ENCODE measurements at regions not wholly inside any gene's neighbourhood (a gene's known extent, or its start where the extent isn't known, plus 50 kb on each side); places are given as distances from the start of the nearest gene placed in this dataset.
A peak's percentile ranks its signal among the peaks of the same experiment; 100 is the strongest.

DNA sequence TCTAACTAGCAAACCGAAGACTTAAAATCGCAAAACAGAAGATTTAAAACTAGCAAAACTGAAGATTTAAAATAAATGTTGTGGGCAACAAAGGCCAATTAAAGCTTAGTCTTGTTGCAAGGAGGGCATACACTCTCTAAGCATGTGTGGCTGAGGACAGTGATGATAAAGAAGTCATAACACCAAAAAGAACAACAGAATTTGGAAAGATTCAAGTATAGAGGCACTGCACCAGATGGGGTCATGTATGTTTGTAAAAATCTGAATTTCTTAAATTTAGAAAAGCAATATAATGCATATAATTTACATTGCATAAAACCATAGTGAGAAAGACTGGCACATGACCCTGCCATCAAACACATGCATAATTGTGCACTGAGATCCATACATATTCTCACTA is 743.8 kb downstream of the TAF11L14 start:
- DNase-seq (ENCODE audit: low read depth), result no peak
- H3K27me3 ChIP-seq (ENCODE audit: control insufficient read depth, insufficient read depth, low read length), result no peaks in the 10 kb centered on the region
- H3K4me3 ChIP-seq (ENCODE audit: low read depth, low read length), result no peak overlapping the region
- no peak for TF ChIP-seq CTCF (IDR thresholded peaks at IDR 0.05; ENCODE audit: insufficient read depth, low read length, poor library complexity, severe bottlenecking)
- H3K36me3 ChIP-seq (ENCODE audit: control insufficient read depth, insufficient read depth, low read length), result no peaks in the 10 kb centered on the region

GRCh38 chr5:18379189-18379588 is 744.9 kb downstream of the TAF11L14 start:
- TF ChIP-seq CTCF (IDR thresholded peaks at IDR 0.05; ENCODE audit: insufficient read depth, low read length, poor library complexity, severe bottlenecking), result no peak
- no peak for DNase-seq (ENCODE audit: low read depth)

GRCh38 chr5:18380729-18381362 is 746.6 kb downstream of the TAF11L14 start:
- no peak for TF ChIP-seq CTCF (IDR thresholded peaks at IDR 0.05; ENCODE audit: insufficient read depth, low read length, poor library complexity, severe bottlenecking)
- Histone ChIP-seq H3K4me3 (ENCODE audit: low read depth, low read length) (no peak overlapping the region), H3K36me3 (ENCODE audit: control insufficient read depth, insufficient read depth, low read length) (no peaks in the 10 kb centered on the region), H3K27me3 (ENCODE audit: control insufficient read depth, insufficient read depth, low read length) (no peaks in the 10 kb centered on the region)
- DNase-seq (ENCODE audit: low read depth), result no peak

More at GRCh38 chr5:18379189-18379588, 744.9 kb downstream of the TAF11L14 start:
- H3K27me3 ChIP-seq (ENCODE audit: control insufficient read depth, insufficient read depth, low read length), result no peaks in the 10 kb centered on the region
- no peaks in the 10 kb centered on the region for H3K36me3 ChIP-seq (ENCODE audit: control insufficient read depth, insufficient read depth, low read length)
- H3K4me3 ChIP-seq (ENCODE audit: low read depth, low read length), result no peak overlapping the region

- TF ChIP-seq CTCF (IDR thresholded peaks at IDR 0.05; ENCODE audit: insufficient read depth, low read length, poor library complexity, severe bottlenecking), result peak; percentile 93
These were observed 759.5 kb downstream of the TAF11L14 start for GRCh38 chr5:18393565-18394442.

DNA sequence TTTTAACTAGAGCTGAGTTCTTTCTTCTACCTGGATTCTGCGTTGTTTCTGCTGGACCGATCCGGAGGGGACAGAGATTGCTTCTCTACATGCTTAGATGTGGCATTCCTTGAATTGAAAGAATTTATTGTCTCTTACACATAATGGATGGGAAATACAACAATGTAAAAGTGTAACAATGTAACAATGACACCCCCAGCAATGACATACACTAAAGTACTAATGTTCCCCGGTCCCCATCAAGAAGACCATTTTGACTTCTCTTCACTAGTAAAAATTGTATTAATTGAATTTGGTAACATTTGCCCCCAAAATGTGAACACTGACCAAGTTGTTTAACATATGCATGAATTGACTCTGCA is 760.2 kb downstream of the TAF11L14 start:
- no peak for DNase-seq (ENCODE audit: low read depth)
- no peak for TF ChIP-seq CTCF (IDR thresholded peaks at IDR 0.05; ENCODE audit: insufficient read depth, low read length, poor library complexity, severe bottlenecking)
- Histone ChIP-seq H3K4me3 (ENCODE audit: low read depth, low read length) (no peak overlapping the region), H3K36me3 (ENCODE audit: control insufficient read depth, insufficient read depth, low read length) (no peaks in the 10 kb centered on the region), H3K27me3 (ENCODE audit: control insufficient read depth, insufficient read depth, low read length) (no peaks in the 10 kb centered on the region)

More at GRCh38 chr5:18393565-18394442, 759.5 kb downstream of the TAF11L14 start:
- Histone ChIP-seq H3K27me3 (ENCODE audit: control insufficient read depth, insufficient read depth, low read length) (no peaks in the 10 kb centered on the region), H3K4me3 (ENCODE audit: low read depth, low read length) (no peak overlapping the region), H3K36me3 (ENCODE audit: control insufficient read depth, insufficient read depth, low read length) (no peaks in the 10 kb centered on the region)
- DNase-seq (ENCODE audit: low read depth), result peak; percentile 37

All from kidney epithelial cell (primary cell).